PFSK-1 (cell line): ENCODE measurements at regions not wholly inside any gene's neighbourhood (a gene's known extent, or its start where the extent isn't known, plus 50 kb on each side); places are given as distances from the start of the nearest gene placed in this dataset.

Experiments used
- FOXP2 ChIP-seq: optimal IDR thresholded peaks from 2 replicates; pipeline ENCODE3; 2011; ENCODE audit warnings: borderline replicate concordance, control low read depth, inconsistent platforms; ENCODE audit not compliant: insufficient read depth; ENCODE audit errors: extremely low read length, extremely low read depth
- POLR2AphosphoS5 ChIP-seq: IDR thresholded peaks from 2 replicates; pipeline ENCODE4 v1.6.1; 2012; ENCODE audit warnings: low read depth, mild to moderate bottlenecking, control low read depth, low read length, moderate library complexity
- REST ChIP-seq, 2 experiments: IDR thresholded peaks; 2 replicates each; pipeline versions ENCODE4 v1.6.1 to v1.8.0; 2011 to 2012; ENCODE audit warnings: low read depth in 2 of 2, low read length in 2 of 2, control low read depth in 1 of 2, inconsistent platforms in 1 of 2, mild to moderate bottlenecking in 1 of 2, moderate library complexity in 1 of 2; ENCODE audit not compliant: insufficient read depth in 1 of 2
- SIN3A ChIP-seq: IDR thresholded peaks from 2 replicates; pipeline ENCODE4 v1.6.1; 2012; ENCODE audit warnings: mild to moderate bottlenecking, low read length, moderate library complexity, borderline replicate concordance; ENCODE audit not compliant: insufficient read depth
- TAF1 ChIP-seq: IDR thresholded peaks from 2 replicates; pipeline ENCODE4 v1.6.1; 2012; ENCODE audit warnings: low read length, control low read depth, borderline replicate concordance; ENCODE audit not compliant: insufficient read depth

GRCh38 chr5:115414406-115415142 lies 118.1 kb upstream of the CCDC112 start:
- no peak for TF ChIP-seq SIN3A
- TF ChIP-seq REST (IDR thresholded peaks at IDR 0.05; ENCODE audit: insufficient read depth in 1 of 2, low read depth in 2 of 2, low read length in 2 of 2): no peak
- no peak for TF ChIP-seq FOXP2
- no peak for TF ChIP-seq TAF1
- no peak for TF ChIP-seq POLR2AphosphoS5

GRCh38 chr5:115413651-115414050 lies 117.2 kb upstream of the CCDC112 start:
- TF ChIP-seq TAF1: no peak
- TF ChIP-seq POLR2AphosphoS5: no peak
- TF ChIP-seq SIN3A: no peak
- TF ChIP-seq FOXP2: no peak
- TF ChIP-seq REST (IDR thresholded peaks at IDR 0.05; ENCODE audit: insufficient read depth in 1 of 2, low read depth in 2 of 2, low read length in 2 of 2): no peak

- TF ChIP-seq TAF1 (no peak), REST (IDR thresholded peaks at IDR 0.05; ENCODE audit: insufficient read depth in 1 of 2, low read depth in 2 of 2, low read length in 2 of 2) (no peak), POLR2AphosphoS5 (no peak), SIN3A (no peak), FOXP2 (no peak)
Measured at GRCh38 chr5:115409094-115409493, 112.6 kb upstream of the CCDC112 start.

GRCh38 chr5:115402822-115403577 lies 106.5 kb upstream of the CCDC112 start:
- TF ChIP-seq REST (IDR thresholded peaks at IDR 0.05; ENCODE audit: insufficient read depth in 1 of 2, low read depth in 2 of 2, low read length in 2 of 2): no peak
- no peak for TF ChIP-seq TAF1

GRCh38 chr5:115402092-115402491 lies 105.6 kb upstream of the CCDC112 start:
- TF ChIP-seq SIN3A (no peak), POLR2AphosphoS5 (no peak), REST (IDR thresholded peaks at IDR 0.05; ENCODE audit: insufficient read depth in 1 of 2, low read depth in 2 of 2, low read length in 2 of 2) (no peak), FOXP2 (no peak), TAF1 (no peak)
